NCI-H146 (cell line): ENCODE measurements at regions not wholly inside any gene's neighbourhood (a gene's known extent, or its start where the extent isn't known, plus 50 kb on each side); places are given as distances from the start of the nearest gene placed in this dataset.

Experiments used
- DNase-seq: peaks from one replicate; lab custom pipeline; 2025; lab: John Stamatoyannopoulos, UW

DNA sequence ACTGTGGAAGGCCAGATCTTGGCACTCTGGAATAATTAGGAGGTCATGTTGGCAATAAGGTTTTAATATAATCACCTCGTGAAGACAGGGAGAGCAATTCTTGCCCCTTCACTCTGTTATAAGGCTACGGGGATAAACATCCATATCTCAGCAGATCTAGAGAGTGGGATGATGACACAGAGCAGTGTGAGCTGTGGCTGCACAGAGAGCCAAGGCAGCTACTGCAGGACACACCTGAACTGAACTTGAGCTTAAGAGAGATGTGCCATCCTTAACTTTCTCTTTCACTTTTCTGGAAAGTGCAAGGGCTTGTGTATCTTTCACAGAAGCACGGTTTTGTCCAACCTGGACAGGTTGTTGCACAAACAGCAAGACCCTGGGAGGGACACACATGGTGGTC, 174.7 kb downstream of the GATA3 start:
- no peak for DNase-seq

DNA sequence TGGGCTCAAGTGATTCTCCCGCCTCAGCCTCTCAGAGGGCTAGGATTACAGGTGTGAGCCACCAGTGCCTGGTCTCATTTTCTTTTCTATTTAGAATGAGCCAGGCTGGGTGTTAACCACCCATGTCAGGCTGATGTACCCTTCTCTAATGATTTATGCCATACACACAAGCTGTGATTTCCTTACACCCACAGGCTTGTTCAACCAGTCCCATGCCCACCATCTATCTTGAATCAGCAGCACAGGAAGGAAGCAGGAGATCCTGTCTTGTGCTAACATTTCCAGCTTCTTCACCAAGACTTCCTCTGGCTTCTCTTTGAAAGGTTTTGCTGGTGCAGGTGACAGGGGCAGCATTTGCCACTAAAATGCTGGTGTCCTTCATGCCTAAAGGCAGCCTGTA, 176.4 kb downstream of the GATA3 start:
- no peak for DNase-seq

DNA sequence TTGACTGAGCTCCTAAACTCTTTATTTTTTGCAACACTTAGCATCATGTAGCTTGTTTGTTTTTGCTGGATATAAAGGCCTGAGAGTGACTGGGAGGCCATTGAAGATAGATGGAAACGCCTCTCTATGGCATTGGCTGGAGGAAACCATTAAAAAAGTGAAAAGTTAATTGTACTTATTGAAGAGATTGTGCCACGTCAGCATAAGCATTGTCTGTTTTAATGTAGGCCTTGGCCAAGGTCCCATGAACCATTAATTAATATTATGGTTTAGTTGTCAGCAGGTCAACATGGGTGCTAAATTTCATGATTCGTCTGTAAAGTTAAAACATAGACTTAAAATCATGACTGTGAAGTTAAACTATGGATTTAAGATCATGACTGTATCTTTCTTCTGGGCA, 178.6 kb downstream of the GATA3 start:
- DNase-seq: no peak

- no peak for DNase-seq
These were observed 179.4 kb downstream of the GATA3 start for GRCh38 chr10:8233832-8234259.

GRCh38 chr10:8235253-8236027, 181.0 kb downstream of the GATA3 start:
- no peak for DNase-seq

DNA sequence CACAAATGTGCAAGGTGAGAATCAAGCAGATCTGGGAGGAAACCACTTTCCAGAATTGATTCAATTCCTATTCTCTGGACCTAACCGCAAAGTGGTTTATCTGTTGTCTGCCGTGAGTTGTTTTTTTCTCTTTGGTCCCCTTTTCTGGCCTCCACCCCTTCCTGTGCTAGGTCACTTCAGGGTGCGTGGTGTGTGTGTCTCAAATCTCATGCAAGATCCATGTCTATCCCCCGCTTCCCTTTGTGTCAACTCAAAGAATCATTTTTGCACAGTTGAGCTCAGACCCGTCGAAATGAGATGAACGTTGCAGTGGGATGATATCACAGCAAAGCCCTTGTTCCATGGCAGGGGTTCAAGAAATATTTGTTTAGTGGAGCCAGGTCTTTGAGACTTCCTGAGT, 184.5 kb downstream of the GATA3 start:
- no peak for DNase-seq

GRCh38 chr10:8240861-8241260, 186.4 kb downstream of the GATA3 start:
- no peak for DNase-seq

- no peak for DNase-seq
These were observed 187.9 kb downstream of the GATA3 start for GRCh38 chr10:8242295-8242872.

GRCh38 chr10:8245131-8245813, 190.8 kb downstream of the GATA3 start:
- DNase-seq: no peak

DNA sequence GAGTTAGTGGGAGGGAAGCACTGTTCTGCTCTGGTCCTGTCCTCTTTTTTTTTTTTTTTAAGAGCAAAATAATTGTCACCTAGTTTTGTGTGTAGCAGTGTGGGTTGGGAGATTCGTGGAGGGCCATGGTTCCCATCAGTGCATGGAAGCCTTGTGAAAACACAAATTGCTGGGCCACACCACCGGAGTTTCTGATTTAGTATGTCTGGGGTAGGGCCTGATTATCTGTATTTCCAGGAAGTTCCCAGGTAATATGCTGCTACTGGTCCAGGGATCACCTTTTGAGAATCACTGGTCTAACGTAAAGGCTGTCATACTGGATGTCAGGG, 191.3 kb downstream of the GATA3 start:
- no peak for DNase-seq

- no peak for DNase-seq
These were observed 192.1 kb downstream of the GATA3 start for GRCh38 chr10:8246548-8246947.

GRCh38 chr10:8247191-8247590, 192.7 kb downstream of the GATA3 start:
- no peak for DNase-seq

GRCh38 chr10:8248868-8249267, 194.4 kb downstream of the GATA3 start:
- DNase-seq: no peak

DNA sequence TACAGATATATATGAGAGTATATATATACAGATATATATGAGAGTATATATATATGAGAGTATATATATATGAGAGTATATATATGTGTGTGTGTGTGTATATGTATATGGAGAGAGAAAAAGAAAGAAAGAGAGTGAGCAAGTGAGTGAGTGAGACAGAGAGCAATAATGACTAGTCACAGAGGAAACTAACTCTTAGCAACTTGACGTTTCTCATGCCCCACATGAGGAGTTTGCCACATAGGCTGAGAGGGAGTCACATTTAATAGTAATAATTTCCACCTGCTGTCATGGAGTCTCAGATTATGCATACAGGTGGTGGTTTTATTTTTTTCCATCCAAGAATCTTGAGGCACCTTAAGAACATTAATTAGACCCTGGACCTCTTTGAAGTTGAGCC, 199.9 kb downstream of the GATA3 start:
- no peak for DNase-seq

- no peak for DNase-seq
These were observed 200.8 kb downstream of the GATA3 start for GRCh38 chr10:8255301-8255700.

- DNase-seq: no peak
These were observed 206.2 kb downstream of the GATA3 start for GRCh38 chr10:8260645-8261044.

- no peak for DNase-seq
These were observed 207.8 kb downstream of the GATA3 start for GRCh38 chr10:8262317-8262716.

GRCh38 chr10:8269976-8270375, 215.5 kb downstream of the GATA3 start:
- no peak for DNase-seq

DNA sequence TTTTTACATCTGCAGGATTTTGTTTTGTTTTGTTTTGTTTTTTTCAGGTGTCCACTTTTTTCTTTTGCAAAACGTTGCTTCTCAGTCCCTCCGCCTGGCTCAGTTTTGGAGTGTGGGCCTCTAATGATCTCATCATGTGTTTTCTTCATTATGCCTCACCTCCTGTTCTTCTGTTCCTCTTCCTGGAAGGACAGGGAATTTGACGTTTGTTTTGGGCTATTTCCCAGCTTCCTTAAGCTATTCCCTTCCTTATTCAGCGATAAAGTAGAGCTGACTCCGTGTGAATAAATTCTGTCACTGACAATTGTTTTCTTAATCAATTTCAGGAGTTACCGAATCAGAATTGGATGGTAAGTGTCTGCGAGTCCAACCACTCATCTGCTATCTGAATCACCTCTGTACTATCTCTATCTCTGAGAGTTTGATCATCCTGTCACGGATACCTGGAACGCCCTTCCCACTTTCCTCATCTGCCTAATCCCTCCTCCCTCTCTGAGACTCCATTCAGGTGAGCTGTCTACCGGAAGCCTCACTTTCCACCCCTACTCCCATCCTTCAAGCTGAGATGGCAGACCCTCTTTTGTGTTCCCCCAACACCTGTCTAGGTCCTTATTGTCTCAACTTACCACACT, 218.4 kb downstream of the GATA3 start:
- DNase-seq: no peak

- DNase-seq: no peak
These were observed 219.3 kb downstream of the GATA3 start for GRCh38 chr10:8273749-8274148.

- DNase-seq: peak; percentile 57
These were observed 221.4 kb downstream of the GATA3 start for GRCh38 chr10:8275911-8276310.

GRCh38 chr10:8278099-8278498, 223.6 kb downstream of the GATA3 start:
- no peak for DNase-seq

- no peak for DNase-seq
These were observed 225.1 kb downstream of the GATA3 start for GRCh38 chr10:8279598-8279997.
